Gastroesophageal sphincter (tissue), 4 donors: ENCODE measurements at regions not wholly inside any gene's neighbourhood (a gene's known extent, or its start where the extent isn't known, plus 50 kb on each side); places are given as distances from the start of the nearest gene placed in this dataset.
A peak's percentile ranks its signal among the peaks of the same experiment; 100 is the strongest.

Experiments
- ATAC-seq: fragments of 150-250 bp; one replicate; pipeline ENCODE4 v1.9.1; 2016; ENCODE audit warnings: mild to moderate bottlenecking, moderate library complexity
- H3K27ac ChIP-seq, 4 donors: fragments of 200-600 bp; sonication (generic) in 3 of 4; 1 replicate in 3 of 4; 2 replicates in 1 of 4; pipeline ENCODE4 v1.5.1; 2016 to 2019
- H3K27me3 ChIP-seq: fragments of 200-600 bp; sonication (generic); one replicate; pipeline ENCODE4 v1.5.1; 2019
- H3K36me3 ChIP-seq, 2 donors: fragments of 200-600 bp; sonication (generic); one replicate each; pipeline ENCODE4 v1.5.1; 2019; ENCODE audit warnings: control low read depth in 1 of 2
- H3K4me1 ChIP-seq, 3 donors: fragments of 200-600 bp; sonication (generic); 1 replicate in 2 of 3; 2 replicates in 1 of 3; pipeline ENCODE4 v1.5.1; 2016 to 2019; ENCODE audit warnings: control low read depth in 2 of 3
- H3K4me3 ChIP-seq, 2 donors: fragments of 200-600 bp; sonication (generic); one replicate each; pipeline ENCODE4 v1.5.1; 2019; ENCODE audit warnings: mild to moderate bottlenecking in 1 of 2, moderate library complexity in 1 of 2
- H3K9me3 ChIP-seq, 3 donors: fragments of 200-600 bp; sonication (generic); one replicate each; pipeline ENCODE4 v1.5.1; 2017 to 2019; ENCODE audit warnings: control low read depth in 2 of 3
- CTCF ChIP-seq, 4 experiments: fragments of 200-600 bp in 2 of 4; fragments of 450-650 bp in 2 of 4; sonication (generic) in 1 of 4; IDR thresholded peaks; one replicate each; pipeline ENCODE4 v1.5.1; 2017 to 2019; ENCODE audit warnings: antibody characterized with exemption in 4 of 4, mild to moderate bottlenecking in 2 of 4, moderate library complexity in 2 of 4
- EP300 ChIP-seq: sonication (generic); formaldehyde crosslinking; IDR thresholded peaks from one replicate; pipeline ENCODE4 v1.6.1; 2017; ENCODE audit warnings: antibody characterized with exemption, mild to moderate bottlenecking
- POLR2A ChIP-seq, 2 donors: fragments of 450-650 bp; IDR thresholded peaks; one replicate each; pipeline ENCODE4 v1.6.1; 2017; ENCODE audit warnings: antibody characterized with exemption in 2 of 2, mild to moderate bottlenecking in 2 of 2, moderate library complexity in 1 of 2
- POLR2AphosphoS5 ChIP-seq: sonication (generic); formaldehyde crosslinking; IDR thresholded peaks from one replicate; pipeline ENCODE4 v1.6.1; 2017; ENCODE audit warnings: antibody characterized with exemption
- WGBS, 2 donors: methylation state at CpG; one replicate each; pipeline ENCODE4 v1.1.5; 2018; ENCODE audit warnings: low coverage in 1 of 2; 5-methylcytosine and 5-hydroxymethylcytosine counted together

- no peak overlapping the region for H3K4me3 ChIP-seq
- H3K4me1 ChIP-seq, result no peaks in the 10 kb centered on the region
- no peaks in the 10 kb centered on the region for H3K36me3 ChIP-seq
- no peak for ATAC-seq
- H3K9me3 ChIP-seq, result peaks cover 0 to 16% (median 0%) of the 10 kb centered on the region in 3 donors
- WGBS, 2 donors, result 60 to 80% methylated on average over 3 to 4 of the region's 4 CpGs
- no peak overlapping the region for H3K27ac ChIP-seq
- no peaks in the 10 kb centered on the region for H3K27me3 ChIP-seq
- TF ChIP-seq POLR2A (IDR thresholded peaks at IDR 0.05) (no peak), EP300 (no peak), POLR2AphosphoS5 (no peak), CTCF (IDR thresholded peaks at IDR 0.05) (no peak)
Observed at GRCh38 chr5:126208691-126209090, 214.5 kb upstream of the GRAMD2B start.

- H3K4me3 ChIP-seq, result no peak overlapping the region
- peaks cover 0 to 14% (median 0%) of the 10 kb centered on the region in 3 donors for H3K9me3 ChIP-seq
- H3K27ac ChIP-seq, result no peak overlapping the region
- 73 to 85% methylated on average over 6 of the region's 6 CpGs for WGBS, 2 donors
- no peaks in the 10 kb centered on the region for H3K27me3 ChIP-seq
- H3K4me1 ChIP-seq, result no peaks in the 10 kb centered on the region
- TF ChIP-seq POLR2AphosphoS5, result no peak
- no peak for TF ChIP-seq EP300
- TF ChIP-seq POLR2A (IDR thresholded peaks at IDR 0.05), result no peak
- TF ChIP-seq CTCF (IDR thresholded peaks at IDR 0.05), result no peak
- no peak for ATAC-seq
- no peaks in the 10 kb centered on the region for H3K36me3 ChIP-seq
Observed at GRCh38 chr5:126210955-126211354, 212.3 kb upstream of the GRAMD2B start.

- H3K4me3 ChIP-seq, result no peak overlapping the region
- no peaks in the 10 kb centered on the region for H3K36me3 ChIP-seq
- no peak overlapping the region for H3K27ac ChIP-seq
- peaks cover 0 to 7% (median 0%) of the 10 kb centered on the region in 3 donors for H3K9me3 ChIP-seq
- TF ChIP-seq POLR2A (IDR thresholded peaks at IDR 0.05), result no peak
- no peak for TF ChIP-seq EP300
- no peak for TF ChIP-seq POLR2AphosphoS5
- no peak for TF ChIP-seq CTCF (IDR thresholded peaks at IDR 0.05)
- ATAC-seq, result no peak
- no peaks in the 10 kb centered on the region for H3K27me3 ChIP-seq
- no peaks in the 10 kb centered on the region for H3K4me1 ChIP-seq
Observed at GRCh38 chr5:126219616-126220015, 203.6 kb upstream of the GRAMD2B start.

- ATAC-seq, result no peak
- Histone ChIP-seq H3K27me3 (no peaks in the 10 kb centered on the region), H3K27ac (no peak overlapping the region), H3K4me1 (no peaks in the 10 kb centered on the region), H3K36me3 (no peaks in the 10 kb centered on the region), H3K4me3 (no peak overlapping the region), H3K9me3 (peaks cover 0 to 7% (median 0%) of the 10 kb centered on the region in 3 donors)
- no peak for TF ChIP-seq CTCF (IDR thresholded peaks at IDR 0.05)
- TF ChIP-seq POLR2AphosphoS5, result no peak
- no peak for TF ChIP-seq EP300
- no peak for TF ChIP-seq POLR2A (IDR thresholded peaks at IDR 0.05)
- WGBS, 2 donors, result 85 to 100% methylated on average over 2 to 4 of the region's 11 CpGs
Observed at GRCh38 chr5:126220725-126221124, 202.5 kb upstream of the GRAMD2B start.

GRCh38 chr5:126228934-126229333, 194.3 kb upstream of the GRAMD2B start:
- H3K4me3 ChIP-seq, result no peak overlapping the region
- H3K27ac ChIP-seq, result no peak overlapping the region
- H3K4me1 ChIP-seq, result no peaks in the 10 kb centered on the region
- WGBS, 2 donors, result 100% methylated on average over 1 of the region's 14 CpGs
- TF ChIP-seq CTCF (IDR thresholded peaks at IDR 0.05) (no peak), POLR2AphosphoS5 (no peak), EP300 (no peak), POLR2A (IDR thresholded peaks at IDR 0.05) (no peak)
- no peaks in the 10 kb centered on the region for H3K27me3 ChIP-seq
- H3K36me3 ChIP-seq, result no peaks in the 10 kb centered on the region
- peaks cover 0 to 17% (median 0%) of the 10 kb centered on the region in 3 donors for H3K9me3 ChIP-seq
- peak; percentile 36 for ATAC-seq
